CD4-positive, CD25-positive, alpha-beta regulatory T cell (primary cell): ENCODE measurements at regions not wholly inside any gene's neighbourhood (a gene's known extent, or its start where the extent isn't known, plus 50 kb on each side); places are given as distances from the start of the nearest gene placed in this dataset.

ENCODE experiments used
- ATAC-seq, 2 donors: fragments of 150-1000 bp; cut with Tn5 transposase; one replicate each; pipeline ENCODE4 v1.10.0; 2021; ENCODE audit warnings: low read depth in 2 of 2, moderate number of reproducible peaks in 2 of 2, moderate library complexity in 1 of 2
- DNase-seq, 3 donors: peaks; one replicate each; pipeline versions ENCODE4 v3.0.0 to v3.0.0-alpha.2; 2012 to 2022; ENCODE audit warnings: mixed read lengths in 1 of 3
- H3K27ac ChIP-seq: one replicate; pipeline ENCODE4 v1.7.0; 2013; ENCODE audit warnings: mild to moderate bottlenecking, low read length; ENCODE audit not compliant: insufficient read depth, poor library complexity, severe bottlenecking
- H3K27me3 ChIP-seq: one replicate; pipeline ENCODE4 v1.7.0; 2013; ENCODE audit warnings: low read length; ENCODE audit not compliant: control insufficient read depth, insufficient read depth
- H3K36me3 ChIP-seq: one replicate; pipeline ENCODE4 v1.7.0; 2013; ENCODE audit warnings: mild to moderate bottlenecking, low read length, moderate library complexity; ENCODE audit not compliant: control insufficient read depth, insufficient read depth
- H3K4me1 ChIP-seq: 2 replicates; pipeline ENCODE4 v1.7.0; 2013; ENCODE audit warnings: mild to moderate bottlenecking, low read length; ENCODE audit not compliant: insufficient read depth, control insufficient read depth, poor library complexity, severe bottlenecking
- H3K4me3 ChIP-seq: one replicate; pipeline ENCODE4 v1.7.0; 2013; ENCODE audit warnings: low read depth, mild to moderate bottlenecking, low read length, moderate library complexity
- H3K9me3 ChIP-seq, 2 experiments: 1 replicate in 1 of 2; 2 replicates in 1 of 2; pipeline ENCODE4 v1.7.0; 2013; ENCODE audit warnings: low read length in 2 of 2, mild to moderate bottlenecking in 1 of 2, moderate library complexity in 1 of 2; ENCODE audit not compliant: control insufficient read depth in 2 of 2
- H3K27ac Mint-ChIP-seq, 3 donors: one replicate each; pipeline ENCODE4 v1.8.0; 2020 to 2022; ENCODE audit warnings: mild to moderate bottlenecking in 3 of 3, mixed read lengths in 3 of 3, moderate library complexity in 2 of 3
- H3K27me3 Mint-ChIP-seq: one replicate; pipeline ENCODE4 v1.8.0; 2022; ENCODE audit warnings: mild to moderate bottlenecking, mixed read lengths
- H3K36me3 Mint-ChIP-seq: one replicate; pipeline ENCODE4 v1.8.0; 2020; ENCODE audit warnings: mixed read lengths
- H3K4me1 Mint-ChIP-seq, 4 donors: one replicate each; pipeline ENCODE4 v1.8.0; 2020 to 2022; ENCODE audit warnings: mixed read lengths in 4 of 4, mild to moderate bottlenecking in 1 of 4
- H3K4me3 Mint-ChIP-seq, 4 donors: one replicate each; pipeline ENCODE4 v1.8.0; 2020 to 2022; ENCODE audit warnings: mild to moderate bottlenecking in 4 of 4, mixed read lengths in 4 of 4, moderate library complexity in 3 of 4
- H3K9me3 Mint-ChIP-seq, 7 donors: one replicate each; pipeline ENCODE4 v1.8.0; 2020 to 2022; ENCODE audit warnings: mixed read lengths in 7 of 7, mild to moderate bottlenecking in 3 of 7, moderate library complexity in 2 of 7

DNA sequence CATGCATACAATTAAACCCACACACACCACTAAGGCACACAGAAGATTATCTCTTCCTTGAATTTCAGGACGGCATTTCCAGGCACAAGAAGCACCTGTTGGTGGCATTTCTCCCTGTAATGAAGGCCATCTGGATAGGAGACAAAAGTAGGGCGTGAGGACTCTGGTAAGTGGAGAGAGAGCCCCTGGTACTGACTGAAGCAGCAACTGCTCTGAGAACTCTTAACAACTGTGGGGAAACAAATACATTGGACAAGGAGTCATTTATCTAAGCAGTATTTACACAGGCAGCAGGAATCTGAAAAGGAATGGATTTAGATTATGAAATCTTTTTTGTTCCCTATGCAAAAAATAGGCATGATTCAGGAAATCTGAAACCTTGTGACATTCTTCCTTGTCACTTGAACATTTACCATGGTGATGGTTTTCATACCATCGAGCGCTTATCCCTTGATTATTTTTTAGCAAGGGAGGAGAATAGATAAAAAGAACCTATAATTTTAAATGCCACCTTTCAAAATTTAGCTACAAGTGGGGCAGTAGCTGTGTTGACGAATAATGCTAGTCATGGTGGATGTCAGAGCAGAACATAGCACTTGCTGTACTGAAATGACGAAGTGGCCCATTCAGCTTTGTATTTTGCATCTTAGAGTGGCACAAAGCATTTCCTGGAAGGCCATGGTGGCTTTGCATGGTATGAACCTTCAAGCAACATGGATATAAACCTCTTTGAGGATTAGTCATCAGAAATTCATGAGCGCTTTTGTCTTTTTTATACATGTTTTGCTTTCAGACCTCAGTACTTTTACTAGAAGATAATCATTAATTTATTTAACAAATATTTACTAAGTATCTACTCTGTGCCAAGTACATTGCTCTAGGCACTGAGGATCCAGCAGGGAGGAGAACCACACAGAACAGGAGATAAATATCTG lies 362.0 kb downstream of the ADGRL2 start:
- Histone ChIP-seq H3K27ac (no peak overlapping the region), H3K27me3 (no peaks in the 10 kb centered on the region), H3K4me3 (no peak overlapping the region), H3K36me3 (no peaks in the 10 kb centered on the region), H3K4me1 (no peaks in the 10 kb centered on the region), H3K9me3 (no peaks in the 10 kb centered on the region)
- no peak overlapping the region for H3K4me3 Mint-ChIP-seq
- peak overlapping the region in 1 of 3 donors; percentile 74 for H3K27ac Mint-ChIP-seq
- no peaks in the 10 kb centered on the region for H3K36me3 Mint-ChIP-seq
- no peaks in the 10 kb centered on the region for H3K27me3 Mint-ChIP-seq
- peaks cover 0 to 6% (median 0%) of the 10 kb centered on the region in 4 donors for H3K4me1 Mint-ChIP-seq
- ATAC-seq = no peak
- DNase-seq = no peak
- peaks cover 0 to 20% (median 4%) of the 10 kb centered on the region in 7 donors for H3K9me3 Mint-ChIP-seq

DNA sequence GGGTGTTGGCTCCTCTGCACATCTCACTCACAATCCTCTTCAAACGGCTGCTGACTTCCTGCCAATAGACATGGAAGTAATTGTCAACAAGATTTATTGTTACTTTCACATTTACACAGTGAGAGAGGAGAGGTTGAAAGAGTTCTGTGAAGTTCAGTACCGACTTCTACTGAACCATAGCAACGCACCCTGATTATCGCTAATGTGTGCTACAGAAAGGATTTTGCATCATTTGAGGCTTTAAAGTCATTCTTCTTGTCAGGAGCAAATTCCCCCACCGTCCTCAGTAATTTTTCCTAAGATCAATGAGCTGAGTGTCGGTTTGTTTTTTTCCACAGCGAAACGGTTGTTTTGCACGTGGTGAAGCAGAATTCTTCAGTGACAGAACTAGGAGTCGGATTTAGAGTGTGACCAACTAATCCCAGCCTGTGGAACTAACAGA lies 361.0 kb downstream of the ADGRL2 start:
- H3K27me3 ChIP-seq = no peaks in the 10 kb centered on the region
- no peaks in the 10 kb centered on the region for H3K4me1 ChIP-seq
- H3K36me3 ChIP-seq = no peaks in the 10 kb centered on the region
- H3K9me3 ChIP-seq = no peaks in the 10 kb centered on the region
- Mint-ChIP-seq H3K9me3 (peaks cover 0 to 20% (median 3%) of the 10 kb centered on the region in 7 donors), H3K36me3 (no peaks in the 10 kb centered on the region), H3K27me3 (no peaks in the 10 kb centered on the region), H3K27ac (peak overlapping the region in 1 of 3 donors; percentile 15), H3K4me3 (peak overlapping the region in 2 of 4 donors; percentile 28 to 34), H3K4me1 (peaks cover 0 to 6% (median 0%) of the 10 kb centered on the region in 4 donors)
- H3K27ac ChIP-seq = no peak overlapping the region
- no peak for ATAC-seq
- H3K4me3 ChIP-seq = peak overlapping the region; percentile 26
- peak in 1 of 3 donors; percentile 42 for DNase-seq

DNA sequence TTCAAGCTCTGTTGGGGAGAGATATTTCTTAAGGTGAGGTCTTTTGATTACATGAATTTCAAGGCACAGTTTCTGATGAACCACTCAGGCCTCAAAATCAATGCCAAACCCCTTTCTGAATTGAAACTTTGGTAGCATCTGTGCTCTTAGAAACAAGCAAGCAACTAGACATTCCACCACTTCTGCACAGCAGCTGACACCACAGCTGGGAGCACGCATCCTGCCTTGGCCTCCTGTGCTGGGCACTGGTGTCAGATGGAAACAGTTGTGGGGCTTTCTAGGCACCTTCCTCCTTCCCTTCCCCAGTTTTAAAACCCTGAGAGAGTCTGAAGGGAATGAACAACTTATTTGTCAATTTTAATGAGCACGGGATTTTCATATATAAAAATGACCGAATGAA lies 360.2 kb downstream of the ADGRL2 start:
- H3K4me3 ChIP-seq = no peak overlapping the region
- no peaks in the 10 kb centered on the region for H3K36me3 ChIP-seq
- no peak overlapping the region for H3K27ac ChIP-seq
- peaks cover 0 to 21% (median 7%) of the 10 kb centered on the region in 7 donors for H3K9me3 Mint-ChIP-seq
- no peaks in the 10 kb centered on the region for H3K36me3 Mint-ChIP-seq
- H3K27me3 ChIP-seq = no peaks in the 10 kb centered on the region
- H3K27ac Mint-ChIP-seq = no peak overlapping the region
- no peaks in the 10 kb centered on the region for H3K27me3 Mint-ChIP-seq
- no peaks in the 10 kb centered on the region for H3K4me1 ChIP-seq
- no peak overlapping the region for H3K4me3 Mint-ChIP-seq
- ATAC-seq (no peak), DNase-seq (no peak)
- no peaks in the 10 kb centered on the region for H3K9me3 ChIP-seq
- peaks cover 0 to 6% (median 0%) of the 10 kb centered on the region in 4 donors for H3K4me1 Mint-ChIP-seq

DNA sequence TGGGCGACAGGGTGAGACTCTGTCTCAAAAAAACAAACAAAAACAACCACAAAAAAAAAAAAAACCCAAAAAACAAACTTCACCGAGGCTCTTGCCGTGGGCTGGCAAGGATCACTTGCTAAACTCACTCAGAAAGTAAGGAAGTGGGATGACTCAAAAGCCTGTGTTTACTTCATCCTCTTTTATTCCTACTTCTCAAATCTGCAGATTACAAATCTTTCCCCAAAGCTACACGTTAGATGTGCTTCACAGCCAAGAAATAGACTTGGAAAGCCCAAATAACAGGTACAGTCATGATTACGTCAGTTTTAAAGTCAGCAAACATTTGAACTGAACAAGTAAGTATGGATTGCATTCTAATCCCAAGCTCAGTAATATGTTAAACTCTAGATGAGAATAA lies 359.3 kb downstream of the ADGRL2 start:
- Mint-ChIP-seq H3K4me3 (no peak overlapping the region), H3K4me1 (peaks cover 0 to 6% (median 0%) of the 10 kb centered on the region in 4 donors), H3K27ac (no peak overlapping the region), H3K27me3 (peaks cover 4% of the 10 kb centered on the region), H3K36me3 (no peaks in the 10 kb centered on the region), H3K9me3 (peaks cover 0 to 23% (median 9%) of the 10 kb centered on the region in 7 donors)
- Histone ChIP-seq H3K27me3 (no peaks in the 10 kb centered on the region), H3K36me3 (no peaks in the 10 kb centered on the region), H3K4me1 (no peaks in the 10 kb centered on the region), H3K9me3 (no peaks in the 10 kb centered on the region), H3K27ac (no peak overlapping the region), H3K4me3 (no peak overlapping the region)
- no peak for ATAC-seq
- no peak for DNase-seq

DNA sequence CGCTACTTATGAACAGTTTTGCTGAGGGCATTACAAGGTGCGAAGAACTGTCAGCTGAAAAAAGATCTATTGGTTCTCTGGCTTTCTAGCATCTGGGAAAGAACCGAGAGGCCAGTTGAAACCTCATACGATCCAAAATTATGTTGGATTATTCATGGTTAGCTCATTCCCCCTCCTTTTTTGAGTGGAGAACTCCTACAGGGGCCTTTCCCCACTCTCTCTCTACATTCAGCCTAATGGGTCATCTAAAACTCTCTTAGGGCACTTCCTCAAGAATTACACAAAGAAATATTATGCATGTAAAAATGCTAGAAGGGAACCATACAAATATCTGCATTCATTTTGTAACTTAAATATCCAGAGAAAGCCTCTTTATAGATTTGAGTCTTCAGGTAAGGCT lies 358.2 kb downstream of the ADGRL2 start:
- DNase-seq = no peak
- Mint-ChIP-seq H3K36me3 (no peaks in the 10 kb centered on the region), H3K27ac (no peak overlapping the region), H3K4me3 (no peak overlapping the region), H3K4me1 (peaks cover 0 to 6% (median 0%) of the 10 kb centered on the region in 4 donors), H3K27me3 (peaks cover 4% of the 10 kb centered on the region), H3K9me3 (peaks cover 0 to 17% (median 6%) of the 10 kb centered on the region in 7 donors)
- no peaks in the 10 kb centered on the region for H3K27me3 ChIP-seq
- no peak overlapping the region for H3K4me3 ChIP-seq
- H3K4me1 ChIP-seq = no peaks in the 10 kb centered on the region
- ATAC-seq = no peak
- H3K9me3 ChIP-seq = no peaks in the 10 kb centered on the region
- no peaks in the 10 kb centered on the region for H3K36me3 ChIP-seq
- no peak overlapping the region for H3K27ac ChIP-seq

DNA sequence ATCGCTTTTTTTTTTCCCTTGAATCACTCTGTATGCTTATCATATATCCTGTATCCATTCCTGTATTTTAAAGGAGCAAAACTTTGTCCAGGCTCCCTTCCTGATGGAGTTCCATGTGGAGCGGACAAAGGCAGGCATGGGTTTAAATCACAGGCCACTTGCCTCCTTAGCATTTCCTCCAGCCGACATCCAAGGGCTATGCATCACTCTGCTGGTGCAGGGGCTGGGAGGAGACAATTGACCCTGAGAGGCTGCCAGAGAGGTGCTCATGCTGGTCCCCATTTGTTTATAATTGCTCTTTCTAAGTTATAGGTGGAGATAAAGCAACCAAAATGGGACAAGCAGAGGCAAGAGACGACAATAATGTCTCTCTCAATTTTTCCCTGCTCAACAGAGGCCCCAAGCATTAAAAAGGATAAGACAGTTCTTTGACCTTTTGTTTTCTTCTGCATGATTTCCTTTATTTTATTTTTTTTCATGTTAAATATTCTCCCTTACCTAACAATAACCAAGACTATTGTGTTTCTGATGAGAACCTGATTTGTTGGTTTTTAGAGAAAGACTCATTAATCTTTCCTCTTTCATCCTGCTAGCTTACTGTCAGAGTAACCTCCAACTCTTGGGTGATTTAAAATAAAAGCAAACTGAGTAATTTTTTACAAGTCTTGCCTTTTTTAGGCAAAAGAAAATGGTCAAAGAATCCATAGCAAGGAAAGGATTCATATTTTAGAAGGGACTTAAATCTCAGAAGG lies 353.7 kb downstream of the ADGRL2 start:
- no peaks in the 10 kb centered on the region for H3K4me1 ChIP-seq
- Mint-ChIP-seq H3K36me3 (no peaks in the 10 kb centered on the region), H3K27ac (peak overlapping the region in 1 of 3 donors; percentile 28), H3K4me3 (no peak overlapping the region), H3K27me3 (peaks cover 4% of the 10 kb centered on the region), H3K4me1 (peaks cover 0 to 5% (median 0%) of the 10 kb centered on the region in 4 donors), H3K9me3 (peaks cover 2 to 14% (median 6%) of the 10 kb centered on the region in 7 donors)
- H3K27ac ChIP-seq = no peak overlapping the region
- H3K4me3 ChIP-seq = no peak overlapping the region
- ATAC-seq (no peak), DNase-seq (no peak)
- H3K36me3 ChIP-seq = no peaks in the 10 kb centered on the region
- no peaks in the 10 kb centered on the region for H3K9me3 ChIP-seq
- no peaks in the 10 kb centered on the region for H3K27me3 ChIP-seq

DNA sequence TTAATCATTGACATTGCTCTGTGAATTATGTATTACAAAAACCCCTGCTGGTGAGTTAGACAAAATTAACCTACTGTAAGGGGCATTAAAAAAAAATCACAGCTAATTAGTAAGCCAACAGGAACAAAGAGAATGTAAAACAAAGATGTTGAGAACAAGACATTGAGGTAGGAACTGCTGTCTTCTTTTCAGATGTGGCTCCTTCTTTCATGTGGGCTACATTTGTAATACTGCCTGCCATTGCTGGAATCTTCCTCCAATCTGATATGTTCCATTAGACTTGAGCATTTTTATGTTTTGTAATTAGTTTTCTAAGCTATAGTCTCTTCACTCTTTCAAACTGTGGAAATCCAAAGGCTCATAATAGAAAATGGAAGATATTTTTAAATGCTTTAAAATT lies 353.0 kb downstream of the ADGRL2 start:
- H3K4me1 Mint-ChIP-seq = peaks cover 0 to 5% (median 0%) of the 10 kb centered on the region in 4 donors
- peaks cover 4% of the 10 kb centered on the region for H3K27me3 Mint-ChIP-seq
- no peak overlapping the region for H3K27ac ChIP-seq
- DNase-seq = no peak
- no peak overlapping the region for H3K4me3 ChIP-seq
- no peak for ATAC-seq
- no peak overlapping the region for H3K4me3 Mint-ChIP-seq
- no peaks in the 10 kb centered on the region for H3K9me3 ChIP-seq
- H3K36me3 ChIP-seq = no peaks in the 10 kb centered on the region
- no peak overlapping the region for H3K27ac Mint-ChIP-seq
- H3K9me3 Mint-ChIP-seq = peaks cover 2 to 14% (median 6%) of the 10 kb centered on the region in 7 donors
- no peaks in the 10 kb centered on the region for H3K4me1 ChIP-seq
- no peaks in the 10 kb centered on the region for H3K36me3 Mint-ChIP-seq
- H3K27me3 ChIP-seq = no peaks in the 10 kb centered on the region
